ENCODE measurements at regions not wholly inside any gene's neighbourhood (a gene's known extent, or its start where the extent isn't known, plus 50 kb on each side); places are given as distances from the start of the nearest gene placed in this dataset.

DNA sequence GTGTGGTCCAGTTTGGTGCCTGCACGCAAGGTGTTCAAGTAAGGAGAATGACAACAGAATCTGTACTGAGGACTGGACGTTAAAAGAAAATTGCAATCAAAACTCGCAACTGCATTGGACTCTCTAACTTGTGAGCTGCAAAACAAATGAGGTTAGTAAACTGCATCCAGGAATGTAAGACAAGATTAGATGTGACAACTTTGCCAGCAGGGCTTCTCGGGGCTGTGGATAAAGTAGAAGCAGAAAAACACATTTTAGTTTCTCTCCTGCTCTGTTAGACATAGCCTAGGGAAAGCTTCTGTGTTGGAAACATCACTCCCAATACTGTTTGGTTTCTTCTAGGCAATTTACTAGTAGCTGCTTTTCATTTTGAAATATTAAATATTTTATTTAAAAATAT is 338.2 kb upstream of the NAV3 start:
- no peak for TF ChIP-seq TAF1 (IDR thresholded peaks at IDR 0.05; ENCODE audit: borderline replicate concordance, low read depth, low read length)
- TF ChIP-seq POLR2A (IDR thresholded peaks at IDR 0.05; ENCODE audit: low read depth, low read length) = no peak
- TF ChIP-seq POLR2AphosphoS5 (IDR thresholded peaks at IDR 0.05; ENCODE audit: low read depth, low read length) = no peak

All from GM12892 (cell line).